ENCODE measurements at regions not wholly inside any gene's neighbourhood (a gene's known extent, or its start where the extent isn't known, plus 50 kb on each side); places are given as distances from the start of the nearest gene placed in this dataset.

DNA sequence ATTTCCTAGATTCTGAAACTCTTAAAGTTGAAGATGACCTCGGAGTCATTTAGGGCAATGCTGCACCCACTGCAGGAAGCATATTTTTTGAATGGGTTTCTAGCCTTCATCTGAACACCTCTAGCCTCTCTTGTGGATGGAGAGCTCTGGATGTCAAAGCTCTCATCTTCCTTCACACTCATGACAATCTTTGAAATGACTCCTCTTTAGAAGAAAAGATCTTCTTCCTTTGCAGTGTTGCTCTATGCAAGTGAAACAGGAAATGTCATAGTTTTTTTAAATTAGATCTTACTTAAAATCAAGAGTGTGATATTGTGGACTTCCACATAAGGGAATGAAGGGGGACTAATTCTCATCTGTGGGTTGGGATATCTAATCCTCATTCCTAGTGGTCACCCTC, 86.3 kb upstream of the GRIP1 start:
- no peak overlapping the region for H3K27ac ChIP-seq (ENCODE audit: insufficient read depth, low read depth, low read length)
- H4K20me1 ChIP-seq (replicated peaks; ENCODE audit: control insufficient read depth, extremely low read depth, insufficient read depth, low read length) = no peaks in the 10 kb centered on the region
- no peaks in the 10 kb centered on the region for H3K9me1 ChIP-seq (replicated peaks; ENCODE audit: control insufficient read depth, extremely low read depth, insufficient read depth, low read length)
- no peak overlapping the region for H3K4me2 ChIP-seq (ENCODE audit: insufficient read depth, low read length)
- H3K36me3 ChIP-seq (ENCODE audit: control insufficient read depth in 2 of 2, extremely low read depth in 1 of 2, insufficient read depth in 2 of 2, low read length in 2 of 2) = no peaks in the 10 kb centered on the region
- H3K27me3 ChIP-seq (ENCODE audit: control insufficient read depth in 2 of 2, insufficient read depth in 2 of 2, low read length in 2 of 2) = no peaks in the 10 kb centered on the region
- no peak overlapping the region for H2AFZ ChIP-seq (ENCODE audit: low read depth, low read length)
- no TSS peak for BruUV-seq (replicated peaks)
- H3K4me3 ChIP-seq (replicated peaks in 1 of 3; ENCODE audit: insufficient read depth in 1 of 3, low read depth in 1 of 3, low read length in 3 of 3) = no peak overlapping the region
- DNase-seq (ENCODE audit: low read depth, low spot score) = no peak
- H3K9ac ChIP-seq (replicated peaks; ENCODE audit: extremely low read depth, insufficient read depth, low read length) = no peak overlapping the region
- ChIA-PET CTCF (no interaction called here), POLR2A (no interaction called here)
- intact Hi-C loops (cut with micrococcal nuclease) = no loop called here
- no peaks in the 10 kb centered on the region for H3K9me3 ChIP-seq (replicated peaks; ENCODE audit: control insufficient read depth, insufficient read depth, low read length)
- no peak for FAIRE-seq
- no peak for TF ChIP-seq JUN (IDR thresholded peaks at IDR 0.05; ENCODE audit: borderline replicate concordance, insufficient read depth, insufficient read length, low read depth)
- TF ChIP-seq GATA2 (IDR thresholded peaks at IDR 0.05; ENCODE audit: insufficient read depth, insufficient read length, low read depth, low read length) = no peak
- no peak for TF ChIP-seq POLR2AphosphoS5 (IDR thresholded peaks at IDR 0.05; ENCODE audit: insufficient read depth, low read depth, low read length)
- TF ChIP-seq, protein P1, sequence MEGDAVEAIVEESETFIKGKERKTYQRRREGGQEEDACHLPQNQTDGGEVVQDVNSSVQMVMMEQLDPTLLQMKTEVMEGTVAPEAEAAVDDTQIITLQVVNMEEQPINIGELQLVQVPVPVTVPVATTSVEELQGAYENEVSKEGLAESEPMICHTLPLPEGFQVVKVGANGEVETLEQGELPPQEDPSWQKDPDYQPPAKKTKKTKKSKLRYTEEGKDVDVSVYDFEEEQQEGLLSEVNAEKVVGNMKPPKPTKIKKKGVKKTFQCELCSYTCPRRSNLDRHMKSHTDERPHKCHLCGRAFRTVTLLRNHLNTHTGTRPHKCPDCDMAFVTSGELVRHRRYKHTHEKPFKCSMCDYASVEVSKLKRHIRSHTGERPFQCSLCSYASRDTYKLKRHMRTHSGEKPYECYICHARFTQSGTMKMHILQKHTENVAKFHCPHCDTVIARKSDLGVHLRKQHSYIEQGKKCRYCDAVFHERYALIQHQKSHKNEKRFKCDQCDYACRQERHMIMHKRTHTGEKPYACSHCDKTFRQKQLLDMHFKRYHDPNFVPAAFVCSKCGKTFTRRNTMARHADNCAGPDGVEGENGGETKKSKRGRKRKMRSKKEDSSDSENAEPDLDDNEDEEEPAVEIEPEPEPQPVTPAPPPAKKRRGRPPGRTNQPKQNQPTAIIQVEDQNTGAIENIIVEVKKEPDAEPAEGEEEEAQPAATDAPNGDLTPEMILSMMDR (IDR thresholded peaks at IDR 0.05; ENCODE audit: extremely low read depth in 1 of 2, insufficient read depth in 1 of 2, low read depth in 1 of 2, low read length in 2 of 2) = no peak
- TF ChIP-seq MYC (IDR thresholded peaks at IDR 0.05; ENCODE audit: low read depth, low read length) = no peak
- TF ChIP-seq FOS (IDR thresholded peaks at IDR 0.05; ENCODE audit: borderline replicate concordance, insufficient read depth, low read length) = no peak
- TF ChIP-seq, protein P2, sequence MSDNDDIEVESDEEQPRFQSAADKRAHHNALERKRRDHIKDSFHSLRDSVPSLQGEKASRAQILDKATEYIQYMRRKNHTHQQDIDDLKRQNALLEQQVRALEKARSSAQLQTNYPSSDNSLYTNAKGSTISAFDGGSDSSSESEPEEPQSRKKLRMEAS (IDR thresholded peaks at IDR 0.05; ENCODE audit: insufficient read depth, insufficient read length) = no peak
- TF ChIP-seq EZH2 (IDR thresholded peaks at IDR 0.05; ENCODE audit: borderline replicate concordance, low read depth, low read length, severe bottlenecking) = no peak
- TF ChIP-seq POLR2A (IDR thresholded peaks at IDR 0.05; ENCODE audit: low read depth, low read length) = no peak
- H3K4me1 ChIP-seq (ENCODE audit: control insufficient read depth, extremely low read depth, insufficient read depth, low read length) = no peaks in the 10 kb centered on the region
- dilution Hi-C loops (cut with MboI; ENCODE audit: extremely low pct_ligation_motif_present, low sequenced_read_pairs) = no loop called here
- no peaks in the 10 kb centered on the region for H3K79me2 ChIP-seq (ENCODE audit: control insufficient read depth, insufficient read depth, low read length)
